ENCODE measurements at regions not wholly inside any gene's neighbourhood (a gene's known extent, or its start where the extent isn't known, plus 50 kb on each side); places are given as distances from the start of the nearest gene placed in this dataset.

- no peak for TF ChIP-seq POLR2A (IDR thresholded peaks at IDR 0.05)
- no peak for TF ChIP-seq CTCF (IDR thresholded peaks at IDR 0.05)
Observed at GRCh38 chr1:98402860-98403259, 258.7 kb upstream of the SNX7 start.
